LoVo (cell line): ENCODE measurements at regions not wholly inside any gene's neighbourhood (a gene's known extent, or its start where the extent isn't known, plus 50 kb on each side); places are given as distances from the start of the nearest gene placed in this dataset.

Experiments used
- DNase-seq: peaks from one replicate; pipeline ENCODE4 v3.0.0-alpha.2; 2016; ENCODE audit warnings: low spot score

- no peak for DNase-seq
These were observed 632.5 kb upstream of the GNPDA2 start for GRCh38 chr4:45358573-45359506.

- no peak for DNase-seq
These were observed 626.8 kb upstream of the GNPDA2 start for GRCh38 chr4:45353161-45353560.

GRCh38 chr4:45350438-45350837, 624.1 kb upstream of the GNPDA2 start:
- peak; percentile 16 for DNase-seq

GRCh38 chr4:45349859-45350258, 623.5 kb upstream of the GNPDA2 start:
- DNase-seq: no peak

GRCh38 chr4:45346816-45347435, 620.6 kb upstream of the GNPDA2 start:
- no peak for DNase-seq

GRCh38 chr4:45345558-45345957, 619.2 kb upstream of the GNPDA2 start:
- no peak for DNase-seq

- no peak for DNase-seq
These were observed 605.4 kb upstream of the GNPDA2 start for GRCh38 chr4:45331802-45332201.

- DNase-seq: no peak
These were observed 601.2 kb upstream of the GNPDA2 start for GRCh38 chr4:45327544-45327943.

- no peak for DNase-seq
These were observed 598.4 kb upstream of the GNPDA2 start for GRCh38 chr4:45324455-45325417.

GRCh38 chr4:45323453-45324058, 597.2 kb upstream of the GNPDA2 start:
- no peak for DNase-seq

- no peak for DNase-seq
These were observed 591.4 kb upstream of the GNPDA2 start for GRCh38 chr4:45317739-45318138.

GRCh38 chr4:45317276-45317675, 590.9 kb upstream of the GNPDA2 start:
- no peak for DNase-seq

- no peak for DNase-seq
These were observed 589.9 kb upstream of the GNPDA2 start for GRCh38 chr4:45316257-45316656.

- DNase-seq: no peak
These were observed 576.5 kb upstream of the GNPDA2 start for GRCh38 chr4:45302828-45303227.

GRCh38 chr4:45294464-45294863, 568.1 kb upstream of the GNPDA2 start:
- no peak for DNase-seq

GRCh38 chr4:45293335-45293734, 567.0 kb upstream of the GNPDA2 start:
- no peak for DNase-seq

- no peak for DNase-seq
These were observed 566.5 kb upstream of the GNPDA2 start for GRCh38 chr4:45292844-45293243.

GRCh38 chr4:45284400-45285085, 558.2 kb upstream of the GNPDA2 start:
- DNase-seq: no peak

- no peak for DNase-seq
These were observed 557.0 kb upstream of the GNPDA2 start for GRCh38 chr4:45283352-45283751.

- no peak for DNase-seq
These were observed 553.8 kb upstream of the GNPDA2 start for GRCh38 chr4:45280121-45280520.

GRCh38 chr4:45275862-45276261, 549.5 kb upstream of the GNPDA2 start:
- DNase-seq: no peak
